HepG2 (cell line): ENCODE measurements at regions not wholly inside any gene's neighbourhood (a gene's known extent, or its start where the extent isn't known, plus 50 kb on each side); places are given as distances from the start of the nearest gene placed in this dataset.

Experiments used
- ATAC-seq: fragments of 200-7000 bp; cut with Tn5 transposase; 3 replicates; pipeline ENCODE4 v1.9.1; 2020; ENCODE audit warnings: mild to moderate bottlenecking, moderate library complexity
- BruUV-seq: library from RNA; stranded (reverse); fragments of 400-500 nt; replicated peaks from 2 replicates; lab custom pipeline; 2021; lab: Mats Ljungman, UMichigan
- CTCF ChIA-PET: fragments of 300-600 bp; formaldehyde crosslinking; extraction: SDS; loops from one replicate; lab custom pipeline; 2021; ENCODE audit warnings: low total read pairs, inconsistent platforms, low intra/inter-chr PET ratio; lab: Yijun Ruan, JAX
- POLR2A ChIA-PET: fragments of 350-600 bp; sonication (Branson Sonifier 250); formaldehyde crosslinking; loops from one replicate; lab custom pipeline; 2020; ENCODE audit warnings: antibody characterized with exemption, inconsistent platforms; lab: Yijun Ruan, JAX
- DNase-seq: peaks from one replicate; pipeline ENCODE4 v3.0.0-alpha.2; 2015; ENCODE audit warnings: low spot score
- FAIRE-seq: peaks from 3 replicates; lab custom pipeline; 2011; peaks lifted over from hg19 to GRCh38; lab: Jason Lieb, UNC
- H2AFZ ChIP-seq: one replicate; pipeline ENCODE4 v1.6.1; 2011; ENCODE audit warnings: low read length, inconsistent platforms
- H3K27ac ChIP-seq: fragments of 300-600 bp; 3 replicates; pipeline ENCODE4 v1.8.0; 2011; ENCODE audit warnings: mixed run types, mild to moderate bottlenecking, mixed read lengths, low read length, inconsistent platforms; ENCODE audit not compliant: insufficient read depth; ENCODE audit errors: extremely low read length
- H3K27me3 ChIP-seq, 2 experiments: fragments of 200-600 bp in 1 of 2; 2 replicates in 1 of 2; 3 replicates in 1 of 2; pipeline versions ENCODE4 v1.6.0 to v1.8.0; 2011; ENCODE audit warnings: low read length in 2 of 2, mild to moderate bottlenecking in 2 of 2, moderate library complexity in 2 of 2, inconsistent platforms in 1 of 2; ENCODE audit not compliant: insufficient read depth in 2 of 2, control insufficient read depth in 1 of 2
- H3K36me3 ChIP-seq, 2 experiments: fragments of 200-600 bp in 1 of 2; replicated peaks in 1 of 2; 2 replicates in 1 of 2; 3 replicates in 1 of 2; pipeline versions ENCODE4 v1.5.1 to v1.8.0; 2011; ENCODE audit warnings: low read length in 2 of 2, inconsistent platforms in 1 of 2; ENCODE audit not compliant: insufficient read depth in 2 of 2, control insufficient read depth in 1 of 2
- H3K4me1 ChIP-seq: 2 replicates; pipeline ENCODE4 v1.5.1; 2012; ENCODE audit warnings: low read length, inconsistent platforms; ENCODE audit not compliant: insufficient read depth
- H3K4me2 ChIP-seq: 2 replicates; pipeline ENCODE4 v1.6.0; 2011; ENCODE audit warnings: low read depth, low read length, inconsistent platforms
- H3K4me3 ChIP-seq, 3 experiments: fragments of 200-600 bp in 1 of 3; sonication (generic), shearing (Covaris generic) in 1 of 3; replicated peaks in 1 of 3; 2 replicates each; pipeline ENCODE4 v1.5.1; 2011 to 2016; ENCODE audit warnings: low read length in 3 of 3, inconsistent platforms in 2 of 3, low read depth in 2 of 3, mild to moderate bottlenecking in 2 of 3, control low read depth in 1 of 3, mixed read lengths in 1 of 3; ENCODE audit not compliant: insufficient read depth in 1 of 3
- H3K79me2 ChIP-seq: one replicate; pipeline ENCODE4 v1.6.1; 2011; ENCODE audit warnings: low read length, inconsistent platforms; ENCODE audit not compliant: insufficient read depth
- H3K9ac ChIP-seq: 2 replicates; pipeline ENCODE4 v1.6.0; 2011; ENCODE audit warnings: mild to moderate bottlenecking, low read depth, low read length, inconsistent platforms; ENCODE audit not compliant: insufficient read depth
- H3K9me3 ChIP-seq: 2 replicates; pipeline ENCODE4 v1.5.1; 2012; ENCODE audit warnings: mild to moderate bottlenecking, low read length
- H4K20me1 ChIP-seq: 2 replicates; pipeline ENCODE4 v1.6.0; 2011; ENCODE audit warnings: inconsistent platforms, mild to moderate bottlenecking, low read length, moderate library complexity; ENCODE audit not compliant: insufficient read depth
- DBP ChIP-seq: sonication (generic); formaldehyde crosslinking; IDR thresholded peaks from 2 replicates; pipeline ENCODE4 v1.4.0; 2020; ENCODE audit warnings: missing genetic modification reagents; ENCODE audit errors: not compliant biosample characterization
- NCOA1 ChIP-seq: sonication (generic); formaldehyde crosslinking; IDR thresholded peaks from 2 replicates; pipeline ENCODE4 v1.9.0; 2021; ENCODE audit warnings: missing genetic modification reagents
- NR1H2 ChIP-seq: sonication (generic); formaldehyde crosslinking; IDR thresholded peaks from 2 replicates; pipeline ENCODE4 v1.8.1; 2022; ENCODE audit warnings: low read depth, missing genetic modification reagents, borderline replicate concordance
- ZFP82 ChIP-seq: sonication (generic); formaldehyde crosslinking; IDR thresholded peaks from 2 replicates; pipeline ENCODE4 v1.5.1; 2020; ENCODE audit warnings: mild to moderate bottlenecking, missing genetic modification reagents, borderline replicate concordance
- ZHX1 ChIP-seq: sonication (generic); formaldehyde crosslinking; IDR thresholded peaks from 2 replicates; pipeline ENCODE4 v1.8.1; 2022; ENCODE audit warnings: low read depth, mild to moderate bottlenecking, missing genetic modification reagents
- ZNF17 ChIP-seq: sonication (generic); formaldehyde crosslinking; IDR thresholded peaks from 2 replicates; pipeline ENCODE4 v1.5.0; 2020; ENCODE audit warnings: mild to moderate bottlenecking, missing genetic modification reagents
- ZNF20 ChIP-seq: sonication (generic); formaldehyde crosslinking; IDR thresholded peaks from 2 replicates; pipeline ENCODE4 v1.4.0; 2020; ENCODE audit warnings: mild to moderate bottlenecking, moderate library complexity, missing genetic modification reagents
- ZNF331 ChIP-seq: sonication (generic); formaldehyde crosslinking; IDR thresholded peaks from 2 replicates; pipeline ENCODE4 v1.4.0; 2020; ENCODE audit warnings: missing genetic modification reagents
- ZNF543 ChIP-seq: sonication (generic); formaldehyde crosslinking; IDR thresholded peaks from 2 replicates; pipeline ENCODE4 v1.4.0; 2020; ENCODE audit warnings: mild to moderate bottlenecking, missing genetic modification reagents
- WGBS: methylation state at CpG from one replicate; pipeline ENCODE4 v1.1.6; 2017; ENCODE audit warnings: low lambda C conversion rate; 5-methylcytosine and 5-hydroxymethylcytosine counted together
- in situ Hi-C: cut with HindIII; loops from 2 replicates; pipeline ENCODE4 v1.10.0; 2017; ENCODE audit warnings: low pct_unique_long_range_greater_than_20kb; ENCODE audit not compliant: extremely low pct_ligation_motif_present
- intact Hi-C: fragments of 100-400 bp; cut with micrococcal nuclease; formaldehyde crosslinking; loops from one replicate; pipeline ENCODE4 v1.10.0; 2022; ENCODE audit not compliant: unreplicated experiment

DNA sequence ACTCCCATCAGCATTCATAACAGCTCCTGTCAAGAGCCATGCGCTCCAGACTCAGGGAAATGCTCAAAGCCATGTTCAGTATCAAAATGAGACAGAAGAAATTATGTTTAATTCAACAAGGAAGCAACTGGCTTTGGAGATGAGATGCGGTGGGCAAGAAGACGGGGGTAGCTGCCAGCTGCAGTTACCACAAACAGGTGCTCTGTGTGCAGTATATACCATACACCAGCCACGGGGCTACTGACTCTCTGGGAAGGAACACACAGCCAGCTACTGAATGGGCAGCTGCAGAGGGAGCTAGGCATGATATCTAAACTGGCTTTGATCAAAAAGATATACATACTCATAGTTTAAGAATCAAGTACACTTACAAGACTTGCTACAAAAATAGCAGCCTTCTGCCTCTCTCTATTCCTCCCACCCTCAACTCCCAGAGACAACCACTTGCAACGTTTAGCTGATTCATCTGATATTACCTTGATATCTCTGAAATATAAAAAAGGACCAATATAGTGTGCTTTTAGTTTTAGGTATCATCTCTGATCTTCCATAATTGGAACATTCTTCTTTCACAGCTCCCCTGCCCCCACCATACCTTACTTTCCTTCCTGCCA lies 593.0 kb downstream of the UQCRFS1 start:
- no peak overlapping the region for H2AFZ ChIP-seq
- ATAC-seq (no peak), FAIRE-seq (no peak), DNase-seq (no peak)
- H3K36me3 ChIP-seq = no peaks in the 10 kb centered on the region
- H3K79me2 ChIP-seq = no peaks in the 10 kb centered on the region
- intact Hi-C loops (no loop called here), in situ Hi-C loops (no loop called here)
- no peaks in the 10 kb centered on the region for H4K20me1 ChIP-seq
- POLR2A ChIA-PET = no interaction called here
- no peaks in the 10 kb centered on the region for H3K4me1 ChIP-seq
- no peak overlapping the region for H3K9ac ChIP-seq
- H3K4me2 ChIP-seq = no peak overlapping the region
- H3K27me3 ChIP-seq = no peaks in the 10 kb centered on the region
- peaks cover 75% of the 10 kb centered on the region for H3K9me3 ChIP-seq
- H3K27ac ChIP-seq = no peak overlapping the region
- no peak overlapping the region for H3K4me3 ChIP-seq
- CTCF ChIA-PET = no interaction called here
- no TSS peak for BruUV-seq
- TF ChIP-seq ZNF17 (CRISPR knock-in tag) = no peak
- no peak for TF ChIP-seq ZNF20 (CRISPR knock-in tag)
- TF ChIP-seq ZHX1 (CRISPR knock-in tag) = no peak
- TF ChIP-seq ZNF543 (CRISPR knock-in tag) = no peak
- no peak for TF ChIP-seq NR1H2
- no peak for TF ChIP-seq DBP (CRISPR knock-in tag)
- TF ChIP-seq ZFP82 (CRISPR knock-in tag) = no peak
- no peak for TF ChIP-seq NCOA1 (CRISPR knock-in tag)
- no peak for TF ChIP-seq ZNF331 (CRISPR knock-in tag)
- whole genome bisulfite sequencing = 0% methylated on average over 5 of the region's 5 CpGs
